Astrocyte (in vitro differentiated cells and primary cell): ENCODE measurements at regions not wholly inside any gene's neighbourhood (a gene's known extent, or its start where the extent isn't known, plus 50 kb on each side); places are given as distances from the start of the nearest gene placed in this dataset.

Experiments used
- DNase-seq: peaks from one replicate; pipeline ENCODE4 v3.0.0-alpha.2; 2010; ENCODE audit warnings: low read depth
- FAIRE-seq: peaks from 2 replicates; lab custom pipeline; 2011; peaks lifted over from hg19 to GRCh38; lab: Jason Lieb, UNC
- H2AFZ ChIP-seq: 2 replicates; pipeline ENCODE4 v1.6.0; 2012; ENCODE audit warnings: low read depth, low read length, inconsistent platforms
- H3K27ac ChIP-seq: 2 replicates; pipeline ENCODE4 v1.5.1; 2011; ENCODE audit warnings: low read depth, low read length, inconsistent platforms
- H3K27me3 ChIP-seq: 2 replicates; pipeline ENCODE4 v1.6.0; 2011; ENCODE audit warnings: low read length, inconsistent platforms; ENCODE audit not compliant: insufficient read depth
- H3K36me3 ChIP-seq: 2 replicates; pipeline ENCODE4 v1.5.1; 2011; ENCODE audit warnings: low read length, inconsistent platforms; ENCODE audit not compliant: insufficient read depth
- H3K4me1 ChIP-seq: 2 replicates; pipeline ENCODE4 v1.5.1; 2011; ENCODE audit warnings: low read length, inconsistent platforms; ENCODE audit not compliant: insufficient read depth
- H3K4me2 ChIP-seq: 2 replicates; pipeline ENCODE4 v1.6.0; 2012; ENCODE audit warnings: low read length, inconsistent platforms
- H3K4me3 ChIP-seq: 2 replicates; pipeline ENCODE4 v1.5.1; 2011; ENCODE audit warnings: low read depth, mild to moderate bottlenecking, low read length, inconsistent platforms; ENCODE audit not compliant: insufficient read depth
- H3K79me2 ChIP-seq: 2 replicates; pipeline ENCODE4 v1.6.0; 2012; ENCODE audit warnings: mild to moderate bottlenecking, low read length, inconsistent platforms; ENCODE audit not compliant: insufficient read depth
- H3K9ac ChIP-seq: 2 replicates; pipeline ENCODE4 v1.6.0; 2012; ENCODE audit warnings: mild to moderate bottlenecking, low read length, inconsistent platforms
- H3K9me3 ChIP-seq: 2 replicates; pipeline ENCODE4 v1.5.1; 2012; ENCODE audit warnings: low read depth, mild to moderate bottlenecking, low read length, inconsistent platforms; ENCODE audit not compliant: insufficient read depth
- H4K20me1 ChIP-seq: 2 replicates; pipeline ENCODE4 v1.6.0; 2012; ENCODE audit warnings: low read length, inconsistent platforms; ENCODE audit not compliant: insufficient read depth
- H3K27ac Mint-ChIP-seq: one replicate; pipeline ENCODE4 v1.8.0; 2021; ENCODE audit warnings: mild to moderate bottlenecking, mixed read lengths; ENCODE audit not compliant: unreplicated experiment
- H3K27me3 Mint-ChIP-seq: one replicate; pipeline ENCODE4 v1.8.0; 2021; ENCODE audit warnings: low read depth, mixed read lengths; ENCODE audit not compliant: unreplicated experiment
- H3K36me3 Mint-ChIP-seq: one replicate; pipeline ENCODE4 v1.8.0; 2021; ENCODE audit warnings: low read depth, mixed read lengths; ENCODE audit not compliant: unreplicated experiment
- H3K4me1 Mint-ChIP-seq: one replicate; pipeline ENCODE4 v1.8.0; 2021; ENCODE audit warnings: low read depth, mixed read lengths; ENCODE audit not compliant: unreplicated experiment
- H3K4me3 Mint-ChIP-seq: one replicate; pipeline ENCODE4 v1.8.0; 2021; ENCODE audit warnings: mild to moderate bottlenecking, moderate library complexity, mixed read lengths; ENCODE audit not compliant: unreplicated experiment
- H3K9me3 Mint-ChIP-seq: one replicate; pipeline ENCODE4 v1.8.0; 2021; ENCODE audit warnings: mild to moderate bottlenecking, mixed read lengths; ENCODE audit not compliant: unreplicated experiment
- CTCF ChIP-seq: IDR thresholded peaks from 2 replicates; pipeline ENCODE4 v1.5.1; 2011; ENCODE audit warnings: low read depth, mild to moderate bottlenecking, inconsistent platforms, low read length, moderate library complexity; ENCODE audit not compliant: insufficient read depth
- EZH2 ChIP-seq: IDR thresholded peaks from 2 replicates; pipeline ENCODE4 v1.6.1; 2012; ENCODE audit warnings: mild to moderate bottlenecking, low read length, inconsistent platforms; ENCODE audit not compliant: insufficient read depth

GRCh38 chr2:22692746-22693145 is 692.2 kb upstream of the KLHL29 start:
- FAIRE-seq: no peak
- H3K4me3 ChIP-seq: no peak overlapping the region

GRCh38 chr2:22694300-22694699 is 690.7 kb upstream of the KLHL29 start:
- no peaks in the 10 kb centered on the region for H3K9me3 Mint-ChIP-seq
- Histone ChIP-seq H2AFZ (no peak overlapping the region), H3K4me3 (no peak overlapping the region), H3K36me3 (no peaks in the 10 kb centered on the region), H3K27ac (no peak overlapping the region), H3K27me3 (no peaks in the 10 kb centered on the region), H4K20me1 (no peaks in the 10 kb centered on the region), H3K4me1 (no peaks in the 10 kb centered on the region), H3K79me2 (no peaks in the 10 kb centered on the region), H3K9ac (no peak overlapping the region), H3K4me2 (no peak overlapping the region), H3K9me3 (no peaks in the 10 kb centered on the region)
- H3K27me3 Mint-ChIP-seq: peaks cover 3% of the 10 kb centered on the region
- no peaks in the 10 kb centered on the region for H3K4me1 Mint-ChIP-seq
- H3K27ac Mint-ChIP-seq: no peak overlapping the region
- H3K4me3 Mint-ChIP-seq: no peak overlapping the region
- no peak for TF ChIP-seq EZH2
- no peaks in the 10 kb centered on the region for H3K36me3 Mint-ChIP-seq
- FAIRE-seq (no peak), DNase-seq (no peak)

More at GRCh38 chr2:22692746-22693145, 692.2 kb upstream of the KLHL29 start:
- no peak for TF ChIP-seq CTCF
- TF ChIP-seq EZH2: no peak
- Histone ChIP-seq H3K4me1 (no peaks in the 10 kb centered on the region), H3K27ac (no peak overlapping the region), H3K27me3 (no peaks in the 10 kb centered on the region), H3K9me3 (peaks cover 4% of the 10 kb centered on the region), H3K9ac (no peak overlapping the region), H4K20me1 (no peaks in the 10 kb centered on the region), H3K36me3 (no peaks in the 10 kb centered on the region), H2AFZ (no peak overlapping the region), H3K4me2 (no peak overlapping the region), H3K79me2 (no peaks in the 10 kb centered on the region)
- Mint-ChIP-seq H3K4me3 (no peak overlapping the region), H3K27me3 (peaks cover 3% of the 10 kb centered on the region), H3K36me3 (no peaks in the 10 kb centered on the region), H3K27ac (no peak overlapping the region), H3K4me1 (no peaks in the 10 kb centered on the region), H3K9me3 (no peaks in the 10 kb centered on the region)
- no peak for DNase-seq

GRCh38 chr2:22694856-22695255 is 690.1 kb upstream of the KLHL29 start:
- Mint-ChIP-seq H3K4me1 (no peaks in the 10 kb centered on the region), H3K27ac (no peak overlapping the region), H3K4me3 (no peak overlapping the region), H3K9me3 (no peaks in the 10 kb centered on the region), H3K27me3 (peaks cover 3% of the 10 kb centered on the region), H3K36me3 (no peaks in the 10 kb centered on the region)
- Histone ChIP-seq H3K4me2 (no peak overlapping the region), H3K36me3 (no peaks in the 10 kb centered on the region), H2AFZ (no peak overlapping the region), H3K9ac (no peak overlapping the region), H3K4me1 (no peaks in the 10 kb centered on the region), H3K27me3 (no peaks in the 10 kb centered on the region), H3K9me3 (no peaks in the 10 kb centered on the region), H3K79me2 (no peaks in the 10 kb centered on the region), H3K4me3 (no peak overlapping the region), H3K27ac (no peak overlapping the region), H4K20me1 (no peaks in the 10 kb centered on the region)
- FAIRE-seq: no peak
- DNase-seq: no peak
- TF ChIP-seq CTCF (no peak), EZH2 (no peak)
